AG08395 (cell line): ENCODE measurements at regions not wholly inside any gene's neighbourhood (a gene's known extent, or its start where the extent isn't known, plus 50 kb on each side); places are given as distances from the start of the nearest gene placed in this dataset.
"Not testable (repeated sequence)": the region's sequence is repeated elsewhere in the genome, so short reads cannot be mapped to it uniquely, and the experiment has no call there.

Experiments
- DNase-seq: peaks from one replicate; pipeline ENCODE4 v3.0.0; 2012; ENCODE audit warnings: mixed read lengths, low spot score

- no peak for DNase-seq
Measured at GRCh38 chr15:38743147-38743546, 178.5 kb upstream of the RASGRP1 start.

- DNase-seq = peak; percentile 66
Measured at GRCh38 chr15:38745126-38745525, 180.5 kb upstream of the RASGRP1 start.

- DNase-seq = no peak
Measured at GRCh38 chr15:38745626-38746025, 181.0 kb upstream of the RASGRP1 start.

GRCh38 chr15:38746211-38746610 lies 181.6 kb upstream of the RASGRP1 start:
- peak; percentile 45 for DNase-seq

- no peak for DNase-seq
Measured at GRCh38 chr15:38748710-38749109, 184.1 kb upstream of the RASGRP1 start.

DNA sequence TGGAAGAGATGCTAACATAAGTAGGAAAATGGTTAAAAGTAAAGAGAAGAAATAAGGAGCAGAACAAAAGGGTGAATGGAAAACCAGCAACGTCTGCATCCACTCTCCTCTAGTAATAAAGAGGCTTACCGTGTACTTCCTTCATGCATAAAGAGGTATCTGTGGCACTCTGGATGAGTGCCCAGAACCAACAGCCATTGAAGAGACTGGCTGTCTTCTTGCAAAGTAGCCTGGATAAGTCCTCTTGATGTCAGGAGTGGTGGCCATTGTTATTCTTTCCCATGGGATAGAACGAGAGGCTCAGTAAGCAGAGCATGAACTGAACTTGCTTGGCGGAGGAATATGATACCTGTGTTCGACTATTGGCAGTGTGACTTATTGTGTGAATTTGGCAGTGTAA lies 186.2 kb upstream of the RASGRP1 start:
- no peak for DNase-seq

- DNase-seq = no peak
Measured at GRCh38 chr15:38755718-38756117, 191.1 kb upstream of the RASGRP1 start.

DNA sequence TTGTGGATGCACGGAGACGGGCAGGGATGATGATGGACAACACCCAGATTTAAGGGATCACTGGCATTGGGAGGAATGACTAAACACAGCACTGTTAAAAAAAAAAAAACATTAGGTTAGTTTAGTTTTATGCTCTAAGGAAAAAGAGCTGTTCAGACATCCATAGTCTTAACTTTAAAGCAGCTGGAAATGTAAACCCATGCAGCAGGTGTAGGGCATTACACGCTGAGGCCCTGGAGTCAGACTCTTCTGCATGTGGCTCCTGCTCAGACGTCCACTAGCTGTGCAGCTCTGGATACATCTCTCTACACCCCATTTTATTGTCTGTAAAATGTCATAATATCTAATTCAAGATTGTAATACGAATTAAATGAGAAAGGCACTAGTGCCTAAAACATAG lies 191.8 kb upstream of the RASGRP1 start:
- DNase-seq = no peak

- peak; percentile 49 for DNase-seq
Measured at GRCh38 chr15:38758043-38758442, 193.4 kb upstream of the RASGRP1 start.

- DNase-seq = no peak
Measured at GRCh38 chr15:38761681-38762080, 197.1 kb upstream of the RASGRP1 start.

GRCh38 chr15:38768970-38769369 lies 204.4 kb upstream of the RASGRP1 start:
- DNase-seq = peak; percentile 53

GRCh38 chr15:38769492-38769891 lies 204.9 kb upstream of the RASGRP1 start:
- no peak for DNase-seq

GRCh38 chr15:38774076-38774475 lies 209.5 kb upstream of the RASGRP1 start:
- not testable (repeated sequence) for DNase-seq

DNA sequence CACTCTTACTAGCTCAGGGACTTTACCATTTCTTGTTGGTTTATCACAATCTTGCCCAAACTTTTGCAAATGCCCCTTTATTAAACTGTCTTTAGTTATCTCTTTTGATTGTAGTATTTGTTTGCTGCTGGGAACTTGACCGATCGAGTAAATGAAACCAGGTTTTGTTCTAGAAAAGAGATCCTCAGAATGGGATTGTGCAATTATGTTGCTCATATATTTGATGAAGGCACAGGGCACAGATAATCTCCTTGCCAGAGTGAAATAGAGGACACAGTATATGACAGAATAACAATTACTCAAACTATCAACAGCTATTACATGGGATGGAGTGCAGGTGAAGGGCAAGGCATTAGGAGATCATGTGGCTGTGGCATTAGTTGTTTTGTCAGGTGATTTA lies 216.6 kb upstream of the RASGRP1 start:
- DNase-seq = peak; percentile 14

- DNase-seq = no peak
Measured at GRCh38 chr15:38782156-38782555, 217.5 kb upstream of the RASGRP1 start.

DNA sequence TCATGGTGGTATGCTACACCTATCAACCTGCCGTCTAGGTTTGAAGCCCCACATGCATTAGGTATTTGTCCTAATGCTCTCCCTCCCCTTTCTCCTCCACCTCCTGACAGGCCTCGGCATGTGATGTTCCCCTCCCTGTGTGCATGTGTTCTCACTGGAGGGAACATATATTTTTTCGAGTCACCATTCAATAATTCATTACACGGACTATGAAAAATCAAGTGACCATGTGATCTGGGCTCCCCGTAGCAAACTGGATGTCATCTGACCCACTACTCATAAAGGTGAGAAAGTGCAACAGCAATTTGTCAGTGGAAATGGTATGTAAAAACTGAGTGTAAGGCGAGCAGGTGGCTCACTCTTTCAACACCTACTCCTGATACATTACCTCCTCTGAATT lies 224.3 kb upstream of the RASGRP1 start:
- DNase-seq = no peak

- no peak for DNase-seq
Measured at GRCh38 chr15:38789566-38789965, 225.0 kb upstream of the RASGRP1 start.

DNA sequence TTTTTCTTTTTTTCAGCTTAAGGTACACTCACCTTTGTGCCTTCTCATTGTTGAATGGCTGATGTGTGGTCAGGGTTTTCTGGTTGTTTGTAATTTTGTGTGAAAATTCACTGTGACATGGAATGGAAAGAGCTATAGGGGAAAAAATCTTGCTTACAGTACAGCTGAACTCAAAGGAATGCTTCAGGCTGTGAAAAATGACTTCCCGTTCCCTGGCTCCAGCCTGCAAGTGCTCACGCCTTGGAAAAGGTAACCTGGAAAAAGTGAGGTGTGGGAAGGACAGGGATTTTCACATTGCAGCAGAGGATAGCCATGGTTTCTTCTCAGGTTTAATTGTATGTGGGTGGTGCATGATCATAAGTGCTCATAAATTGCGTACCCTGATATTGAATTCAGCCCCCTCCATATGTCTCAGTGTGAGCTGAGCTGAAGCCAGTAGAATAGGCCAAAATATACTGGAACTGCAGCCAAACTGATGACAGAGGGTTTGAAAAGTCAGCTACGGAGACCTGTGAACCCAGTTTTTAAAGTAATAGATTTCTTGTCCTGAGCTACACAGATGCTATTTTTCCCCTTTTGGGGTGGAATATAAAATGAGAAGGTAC lies 228.7 kb upstream of the RASGRP1 start:
- no peak for DNase-seq

- no peak for DNase-seq
Measured at GRCh38 chr15:38795471-38796245, 231.0 kb upstream of the RASGRP1 start.

- no peak for DNase-seq
Measured at GRCh38 chr15:38796589-38796988, 232.0 kb upstream of the RASGRP1 start.

DNA sequence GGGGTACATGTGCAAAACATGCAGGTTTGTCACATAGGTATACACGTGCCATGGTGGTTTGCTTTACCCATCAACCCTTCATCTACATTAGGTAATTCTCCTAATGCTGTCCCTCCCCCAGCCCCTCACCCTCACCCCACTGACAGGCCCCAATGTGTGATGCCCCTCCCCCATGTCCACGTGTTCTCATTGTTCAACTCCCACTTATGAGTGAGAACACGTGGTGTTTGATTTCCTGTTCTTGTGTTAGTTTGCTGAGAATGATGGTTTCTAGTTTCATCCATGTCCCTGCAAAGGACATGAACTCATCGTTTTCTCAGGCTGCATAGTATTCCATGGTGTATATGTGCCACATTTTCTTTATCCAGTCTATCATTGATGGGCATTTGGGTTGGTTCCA lies 232.9 kb upstream of the RASGRP1 start:
- DNase-seq = not testable (repeated sequence)

GRCh38 chr15:38799202-38799601 lies 234.6 kb upstream of the RASGRP1 start:
- not testable (repeated sequence) for DNase-seq

GRCh38 chr15:38809621-38810020 lies 245.0 kb upstream of the RASGRP1 start:
- DNase-seq = no peak

DNA sequence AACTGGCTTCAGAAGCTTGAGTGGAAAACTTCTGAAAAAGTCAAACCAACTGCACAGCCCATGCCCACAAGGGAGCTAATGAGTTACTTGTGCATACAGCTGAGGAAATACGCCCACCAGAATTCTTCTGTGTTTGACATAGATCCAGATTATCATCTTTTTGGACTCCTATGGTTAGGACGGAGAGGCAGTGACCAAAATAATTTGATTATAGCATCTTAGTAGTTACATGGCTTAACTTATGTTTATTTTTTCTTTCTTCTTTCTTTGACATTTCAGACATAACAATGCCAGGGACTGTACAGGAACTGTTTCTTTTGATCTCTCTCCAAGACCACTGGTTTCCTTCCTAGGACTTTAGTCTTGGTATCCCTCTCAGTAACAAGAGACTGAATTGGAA lies 246.1 kb upstream of the RASGRP1 start:
- no peak for DNase-seq
